ENCODE measurements at regions not wholly inside any gene's neighbourhood (a gene's known extent, or its start where the extent isn't known, plus 50 kb on each side); places are given as distances from the start of the nearest gene placed in this dataset.
"Not testable (repeated sequence)": the region's sequence is repeated elsewhere in the genome, so short reads cannot be mapped to it uniquely, and the experiment has no call there.

DNA sequence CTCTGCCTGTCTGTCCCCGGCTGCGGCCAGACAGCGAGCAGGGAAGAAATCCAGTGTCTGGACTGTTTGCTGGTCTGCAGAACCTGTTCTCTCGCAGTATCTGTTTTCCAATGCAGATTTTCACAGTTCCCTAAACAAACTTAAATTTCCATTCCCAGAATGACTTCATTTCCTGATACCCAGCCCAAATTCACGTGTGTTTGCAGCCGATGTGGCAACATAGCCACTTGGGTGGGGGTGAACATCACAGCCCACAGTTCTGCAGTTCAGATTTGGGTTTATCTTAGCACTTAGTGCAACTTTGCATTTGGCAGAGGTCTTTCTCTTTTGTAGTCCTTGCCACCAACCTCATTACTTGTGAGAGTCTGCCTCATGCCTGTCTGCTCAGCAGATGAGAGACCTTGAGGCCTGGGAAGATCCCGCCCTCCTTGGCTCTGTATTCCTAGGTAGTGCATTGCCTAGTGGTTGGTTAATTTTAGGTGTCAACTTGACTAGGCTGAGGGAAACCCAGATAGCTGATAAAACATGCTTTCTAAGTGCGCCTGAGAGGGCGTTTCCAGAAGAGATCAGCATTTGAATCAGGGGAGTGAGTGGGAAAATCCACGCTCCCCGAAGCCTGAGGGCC, 122.8 kb upstream of the FAM20C start:
- DNase-seq, result not testable (repeated sequence)

DNA sequence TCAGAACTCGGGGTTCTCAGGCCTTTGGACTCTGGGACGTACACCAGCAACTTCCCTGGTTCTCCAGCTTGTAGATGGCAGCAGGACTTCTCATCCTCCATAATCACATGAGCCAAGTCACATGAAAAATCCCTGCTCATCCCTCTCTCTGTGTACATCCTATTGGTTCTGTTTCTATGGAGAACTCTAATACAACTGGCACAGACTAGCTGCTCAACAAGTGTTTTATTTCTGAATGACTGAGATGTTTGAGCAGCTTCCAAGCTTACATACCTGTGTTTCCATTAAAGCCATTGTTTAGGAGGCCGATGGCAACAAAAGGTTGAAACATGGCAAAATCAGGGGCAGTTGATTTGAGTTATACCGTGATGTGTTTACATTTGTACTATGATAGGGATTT, 122.2 kb upstream of the FAM20C start:
- DNase-seq, result not testable (repeated sequence)

DNA sequence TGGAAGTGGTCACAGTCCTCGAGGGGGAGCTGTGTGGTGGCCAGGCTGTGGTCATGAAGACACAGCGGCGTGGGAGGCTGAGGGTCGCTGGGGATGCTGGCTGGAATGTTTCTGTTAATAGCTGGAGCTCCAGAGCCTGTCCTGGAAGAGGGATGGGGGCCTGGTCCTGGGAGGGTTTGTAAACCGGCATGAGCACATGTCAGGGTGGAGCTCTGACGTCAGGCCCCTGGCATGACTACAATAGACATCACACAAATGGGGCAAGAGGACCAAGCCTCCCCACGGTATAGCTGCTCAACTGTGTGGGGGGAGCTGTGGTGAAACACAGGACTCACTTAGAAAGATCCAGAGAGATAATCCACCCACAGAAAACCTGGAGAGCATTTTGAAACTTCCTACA, 121.4 kb upstream of the FAM20C start:
- not testable (repeated sequence) for DNase-seq

GRCh38 chr7:72266-73057, 119.9 kb upstream of the FAM20C start:
- not testable (repeated sequence) for DNase-seq

- DNase-seq, result not testable (repeated sequence)
These were observed 119.4 kb upstream of the FAM20C start for GRCh38 chr7:73058-73331.

- DNase-seq, result not testable (repeated sequence)
These were observed 118.3 kb upstream of the FAM20C start for GRCh38 chr7:74008-74540.

GRCh38 chr7:75511-75910, 116.9 kb upstream of the FAM20C start:
- DNase-seq, result not testable (repeated sequence)

DNA sequence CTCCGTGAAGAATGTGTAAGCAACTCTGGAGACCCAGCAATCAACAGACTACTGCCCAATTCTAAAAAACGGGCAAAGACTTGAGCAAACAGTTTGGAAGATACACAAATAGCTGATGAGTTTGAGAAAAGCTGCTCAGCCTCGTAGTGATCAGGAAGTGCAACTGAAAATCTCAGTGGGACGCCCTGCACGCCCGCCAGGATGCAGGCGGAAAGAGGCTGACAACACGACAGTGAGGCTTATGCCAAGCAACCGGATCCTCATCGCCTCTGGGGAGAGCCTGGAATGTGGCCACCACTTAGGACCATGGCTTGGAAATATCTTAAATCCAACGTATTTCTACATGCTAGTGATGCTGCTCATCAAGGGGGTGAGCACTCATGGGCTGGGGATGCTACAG, 116.2 kb upstream of the FAM20C start:
- DNase-seq, result not testable (repeated sequence)

DNA sequence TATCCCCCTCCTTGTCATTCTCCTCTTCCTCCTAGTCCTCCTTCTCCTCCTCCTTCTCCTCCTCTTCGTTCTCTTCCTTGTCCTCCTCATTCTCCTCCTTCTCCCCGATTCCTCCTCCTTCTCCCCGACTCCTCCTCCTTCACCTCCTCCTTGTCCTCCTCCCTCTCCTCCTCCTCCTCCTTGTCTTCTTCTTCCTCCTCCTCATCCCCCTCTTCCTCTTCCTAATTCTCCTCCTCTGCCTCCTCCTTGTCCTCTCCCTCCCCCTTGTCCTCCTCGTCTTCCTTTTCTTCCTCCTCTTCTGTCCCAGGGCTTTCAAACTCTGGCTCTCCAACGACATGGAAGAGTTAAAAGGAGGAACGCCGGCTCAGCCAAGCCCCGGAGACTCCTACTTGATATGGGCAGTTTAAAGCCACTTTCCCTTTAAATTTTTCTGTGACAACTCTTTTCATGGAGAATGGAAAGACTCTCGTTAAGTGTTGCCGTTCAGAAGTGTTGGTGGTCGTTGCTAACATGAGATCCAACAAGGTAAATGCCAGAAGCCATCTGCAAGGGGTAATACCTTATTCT, 115.5 kb upstream of the FAM20C start:
- not testable (repeated sequence) for DNase-seq

DNA sequence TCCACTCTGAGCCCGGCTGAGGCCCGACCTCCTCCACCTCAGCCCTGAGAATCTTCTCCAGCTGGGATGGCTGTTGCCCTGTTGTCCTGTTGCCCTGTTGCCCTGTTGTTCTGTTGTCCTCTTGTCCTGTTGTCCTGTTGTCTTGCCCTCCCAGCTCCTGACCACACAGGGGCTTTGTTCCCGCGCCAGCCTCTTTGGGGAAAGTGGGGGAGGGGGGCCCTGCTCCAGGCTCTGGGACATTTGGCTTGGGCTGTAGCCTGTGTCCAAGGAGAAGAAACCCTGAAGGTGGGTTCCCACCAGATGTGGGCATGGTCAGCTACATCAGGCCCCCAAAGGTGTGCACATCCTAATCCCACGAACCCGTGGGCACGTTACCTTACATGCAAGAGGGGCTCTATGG, 113.5 kb upstream of the FAM20C start:
- DNase-seq, result not testable (repeated sequence)

DNA sequence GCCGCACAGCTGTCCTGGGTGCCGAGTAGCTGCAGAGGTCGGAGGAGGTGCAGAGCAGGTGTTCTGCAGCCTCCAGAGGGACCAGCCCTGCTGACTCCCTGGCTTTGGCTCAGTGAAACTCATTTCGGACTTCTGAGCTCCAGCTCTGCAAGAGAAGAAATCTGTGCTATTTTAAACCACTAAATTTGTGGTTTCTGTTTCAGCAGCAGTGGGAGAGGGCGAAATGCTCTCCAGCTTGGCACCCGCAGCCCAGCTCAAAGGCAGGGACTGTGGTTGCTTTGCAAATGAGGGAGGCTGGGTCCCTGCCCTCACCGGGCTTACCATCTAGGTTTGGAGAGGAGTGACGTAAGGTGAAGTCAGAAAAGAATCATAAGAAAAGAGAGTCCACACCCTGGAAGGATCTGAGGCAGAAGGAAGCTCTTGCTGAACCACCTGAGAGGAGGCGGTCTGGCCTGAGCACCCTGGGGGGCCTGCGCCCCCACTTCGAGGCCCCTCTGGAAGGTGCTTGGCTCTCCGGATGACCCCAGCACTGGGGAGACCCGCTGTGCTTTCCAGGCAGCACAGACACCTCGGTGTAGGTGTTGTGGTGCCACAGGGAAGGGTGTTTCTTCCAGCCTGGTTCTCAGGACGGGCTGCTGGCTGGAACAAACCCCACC, 112.8 kb upstream of the FAM20C start:
- DNase-seq, result not testable (repeated sequence)

DNA sequence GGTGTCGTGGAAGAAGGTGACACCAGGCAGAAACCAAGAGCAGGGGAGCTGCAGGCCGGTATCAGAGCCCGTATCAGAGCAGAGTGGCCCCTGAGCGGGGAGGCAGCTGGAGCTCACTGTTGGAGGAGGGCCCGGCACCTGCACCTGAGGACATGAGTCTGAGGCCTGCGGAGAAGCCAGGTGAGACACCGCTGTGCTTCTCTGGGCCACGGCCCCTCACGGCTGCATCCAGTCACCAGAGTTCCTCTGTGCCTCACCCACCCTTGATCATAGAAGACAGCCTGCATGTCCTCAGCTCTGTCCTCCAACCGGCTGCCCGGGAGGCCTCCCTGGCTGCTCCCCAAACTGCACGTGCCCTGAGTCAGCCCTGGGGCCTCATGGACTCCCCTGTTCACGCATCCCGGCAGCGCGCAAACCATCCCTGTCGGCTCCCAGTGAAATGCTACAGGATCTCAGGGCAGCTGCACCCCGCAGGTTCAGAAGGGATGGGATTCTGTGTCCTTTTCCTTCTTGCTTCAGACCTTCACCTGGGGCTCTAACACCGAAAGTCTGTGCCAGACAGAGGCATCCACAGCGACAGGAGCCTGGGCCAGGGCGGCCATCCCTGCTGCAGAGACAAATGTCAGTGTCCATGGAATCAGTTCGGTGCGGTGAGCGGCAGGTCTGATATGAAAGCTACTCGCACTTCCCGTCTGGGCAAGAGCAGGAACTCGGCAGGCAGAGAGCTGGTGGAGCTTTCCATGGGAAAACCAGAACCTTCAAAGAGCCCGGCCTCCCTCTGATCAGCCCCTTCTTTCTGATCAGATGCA, 111.9 kb upstream of the FAM20C start:
- no peak for DNase-seq

- no peak for DNase-seq
These were observed 111.1 kb upstream of the FAM20C start for GRCh38 chr7:81068-81925.

DNA sequence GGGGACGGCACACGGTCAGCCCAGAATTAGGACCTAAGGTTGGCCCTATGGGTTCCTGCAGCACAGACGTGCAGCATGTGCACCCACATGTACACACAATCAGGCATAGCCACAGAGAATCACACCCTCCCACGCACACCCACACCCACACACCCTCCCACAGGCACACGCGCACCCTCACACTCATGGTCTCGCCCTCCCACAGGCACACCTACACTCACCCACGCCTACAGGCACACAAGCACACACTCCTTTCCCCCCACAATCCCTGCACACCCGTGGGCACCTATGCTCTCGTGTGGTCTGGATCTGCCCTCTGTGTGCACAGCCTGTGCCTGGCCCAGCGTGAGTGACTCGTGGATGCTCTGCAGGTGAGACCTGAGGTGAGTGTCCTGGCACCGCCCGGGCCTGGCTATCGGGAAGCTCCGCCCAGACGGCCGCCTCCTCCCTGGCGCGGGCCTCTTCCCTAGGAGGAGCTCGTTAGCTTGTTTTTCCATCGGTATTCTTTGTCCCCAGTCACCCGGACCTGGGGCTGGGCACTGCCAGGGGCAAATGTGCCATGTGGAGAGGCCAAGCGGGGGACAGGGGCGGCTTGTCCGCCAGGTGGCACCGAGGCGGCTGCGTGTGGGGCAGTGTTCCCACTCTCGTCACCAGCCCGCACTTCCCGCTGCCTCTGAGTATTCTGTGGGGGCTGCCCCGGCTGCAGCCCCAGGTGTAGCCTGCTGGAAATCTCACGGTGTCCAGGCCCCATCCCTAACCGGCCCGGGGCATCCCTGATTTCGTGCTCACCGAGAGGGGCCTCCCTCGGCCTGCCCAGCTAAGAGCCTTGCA, 110.2 kb upstream of the FAM20C start:
- no peak for DNase-seq

DNA sequence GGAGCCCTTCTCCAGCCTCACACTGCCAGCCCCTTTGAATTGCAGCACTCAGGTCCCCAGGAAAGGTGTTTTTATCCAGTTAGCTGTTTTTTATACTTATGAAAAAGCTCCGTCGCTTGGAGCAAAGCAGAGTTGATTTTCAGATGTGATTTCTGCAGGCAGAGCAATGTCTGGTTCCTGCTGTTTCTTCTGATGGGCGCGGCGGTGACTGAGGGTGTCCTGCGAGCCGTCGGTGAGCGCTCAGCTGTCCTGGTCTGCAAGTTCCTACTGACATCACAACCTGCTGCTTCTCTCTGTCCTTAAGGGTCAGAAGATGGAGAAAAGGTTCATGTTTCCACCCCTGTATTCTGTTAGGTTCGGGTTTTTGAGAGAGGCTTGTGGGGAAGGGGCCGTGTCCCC, 109.6 kb upstream of the FAM20C start:
- DNase-seq, result no peak

- DNase-seq, result no peak
These were observed 108.9 kb upstream of the FAM20C start for GRCh38 chr7:83441-83840.

DNA sequence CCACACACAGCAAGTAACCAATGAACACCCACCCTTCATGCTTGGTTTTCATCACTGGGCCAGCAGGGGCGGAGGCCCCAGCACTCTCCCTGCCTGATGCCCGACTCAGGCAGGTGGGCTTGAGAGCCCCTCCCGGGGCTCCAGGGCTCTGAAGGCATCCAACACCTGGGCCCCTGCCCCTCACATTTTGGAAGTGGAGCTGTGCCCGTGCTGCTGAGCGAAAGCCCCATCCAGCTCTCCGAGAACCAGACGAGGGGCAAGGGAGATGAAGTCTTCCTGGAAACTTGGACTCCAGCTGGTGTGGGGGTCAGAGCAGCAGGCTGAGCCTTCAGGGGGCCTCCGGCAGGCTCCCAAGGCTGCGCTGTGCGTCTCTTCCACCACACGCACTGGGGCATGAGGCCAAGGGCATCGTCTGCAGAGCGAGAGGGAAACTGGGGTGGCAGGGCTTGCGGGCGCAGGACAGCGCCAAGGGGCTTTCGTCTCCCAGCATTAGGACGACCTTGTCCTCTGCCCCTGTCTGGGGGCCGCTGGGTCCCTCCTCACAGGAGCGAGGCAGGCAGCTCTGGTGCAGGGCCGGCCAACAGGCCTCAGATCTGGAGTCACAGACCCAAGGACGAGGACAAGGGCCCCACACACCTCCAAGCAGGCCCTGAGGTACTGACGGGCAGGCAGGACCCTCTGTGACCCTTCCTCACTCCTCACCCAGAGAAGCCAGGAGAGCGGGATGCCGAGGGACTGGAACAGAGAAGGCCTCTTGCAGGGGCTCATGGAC, 108.3 kb upstream of the FAM20C start:
- DNase-seq, result no peak

GRCh38 chr7:84633-85020, 107.7 kb upstream of the FAM20C start:
- no peak for DNase-seq

GRCh38 chr7:85074-85882, 107.1 kb upstream of the FAM20C start:
- no peak for DNase-seq

Data from T1000 (cell line).